GM12872 (cell line): ENCODE measurements at regions not wholly inside any gene's neighbourhood (a gene's known extent, or its start where the extent isn't known, plus 50 kb on each side); places are given as distances from the start of the nearest gene placed in this dataset.

Experiments
- TF ChIP-seq, protein P1 (sequence below): IDR thresholded peaks from 3 replicates; pipeline ENCODE4 v1.5.1; 2011; ENCODE audit warnings: low read depth, mild to moderate bottlenecking, low read length, moderate library complexity; ENCODE audit not compliant: insufficient read depth

GRCh38 chr11:127443297-127443696 lies 442.7 kb upstream of the KIRREL3 start:
- TF ChIP-seq, protein P1, sequence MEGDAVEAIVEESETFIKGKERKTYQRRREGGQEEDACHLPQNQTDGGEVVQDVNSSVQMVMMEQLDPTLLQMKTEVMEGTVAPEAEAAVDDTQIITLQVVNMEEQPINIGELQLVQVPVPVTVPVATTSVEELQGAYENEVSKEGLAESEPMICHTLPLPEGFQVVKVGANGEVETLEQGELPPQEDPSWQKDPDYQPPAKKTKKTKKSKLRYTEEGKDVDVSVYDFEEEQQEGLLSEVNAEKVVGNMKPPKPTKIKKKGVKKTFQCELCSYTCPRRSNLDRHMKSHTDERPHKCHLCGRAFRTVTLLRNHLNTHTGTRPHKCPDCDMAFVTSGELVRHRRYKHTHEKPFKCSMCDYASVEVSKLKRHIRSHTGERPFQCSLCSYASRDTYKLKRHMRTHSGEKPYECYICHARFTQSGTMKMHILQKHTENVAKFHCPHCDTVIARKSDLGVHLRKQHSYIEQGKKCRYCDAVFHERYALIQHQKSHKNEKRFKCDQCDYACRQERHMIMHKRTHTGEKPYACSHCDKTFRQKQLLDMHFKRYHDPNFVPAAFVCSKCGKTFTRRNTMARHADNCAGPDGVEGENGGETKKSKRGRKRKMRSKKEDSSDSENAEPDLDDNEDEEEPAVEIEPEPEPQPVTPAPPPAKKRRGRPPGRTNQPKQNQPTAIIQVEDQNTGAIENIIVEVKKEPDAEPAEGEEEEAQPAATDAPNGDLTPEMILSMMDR: no peak

DNA sequence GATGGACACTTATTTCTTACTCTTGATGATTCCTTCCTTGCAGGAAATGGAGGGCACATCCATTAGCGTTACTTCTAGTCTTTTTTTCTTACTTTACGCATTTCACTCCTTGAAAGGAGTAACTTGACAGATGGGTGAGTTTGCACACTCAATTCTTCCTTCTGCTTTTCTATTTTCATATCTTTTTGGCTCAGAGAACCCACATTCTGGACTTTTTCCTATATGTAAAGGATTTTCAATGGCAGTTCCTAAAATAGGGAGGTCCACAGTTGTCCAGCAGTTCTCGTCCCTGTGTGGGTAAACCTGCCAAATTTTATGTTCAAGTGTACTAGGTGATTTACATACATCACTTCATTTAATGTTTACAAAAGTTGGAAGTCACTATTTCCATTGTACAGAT lies 440.0 kb upstream of the KIRREL3 start:
- TF ChIP-seq, protein P1: no peak

GRCh38 chr11:127425281-127425680 lies 424.7 kb upstream of the KIRREL3 start:
- TF ChIP-seq, protein P1: no peak

DNA sequence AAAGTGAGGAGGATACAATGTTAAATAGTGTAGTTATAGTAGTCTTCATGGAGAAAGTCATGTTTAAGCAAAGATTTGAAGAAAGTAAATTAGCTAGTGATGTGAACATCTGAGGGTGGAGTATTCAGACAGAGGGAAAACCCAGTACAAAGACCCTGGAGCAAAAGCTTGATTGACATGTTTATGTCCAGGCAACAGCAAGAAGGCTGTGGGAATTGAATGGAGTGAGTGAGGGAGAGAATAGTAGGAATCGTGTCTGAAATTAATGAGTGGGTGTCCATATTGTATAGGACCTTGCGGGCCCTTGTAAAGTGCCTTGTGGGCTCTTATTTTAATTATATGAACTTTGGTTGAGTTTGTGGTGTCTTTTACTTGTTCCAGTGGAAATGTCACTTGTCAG lies 424.1 kb upstream of the KIRREL3 start:
- TF ChIP-seq, protein P1: no peak

DNA sequence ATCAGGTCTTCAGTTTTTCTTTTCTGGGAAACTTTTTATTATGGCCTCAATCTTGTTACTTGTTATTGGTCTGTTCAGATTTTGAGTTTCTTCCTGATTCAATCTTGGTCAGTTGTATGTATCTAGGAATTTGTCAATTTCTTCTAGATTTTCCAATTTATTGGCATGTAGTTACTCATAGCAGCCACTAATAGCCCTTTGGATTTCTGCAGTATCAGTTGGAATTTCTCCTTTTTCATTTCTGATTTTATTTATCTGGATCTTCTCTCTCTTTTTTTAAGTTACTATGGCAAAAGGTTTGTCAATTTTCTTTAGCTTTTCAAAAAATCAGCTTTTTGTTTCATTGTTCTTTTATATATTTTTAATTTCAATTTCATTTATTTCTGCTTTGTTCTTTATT lies 419.6 kb upstream of the KIRREL3 start:
- TF ChIP-seq, protein P1: no peak

- TF ChIP-seq, protein P1: no peak
Observed at GRCh38 chr11:127412722-127413380, 412.3 kb upstream of the KIRREL3 start.

- TF ChIP-seq, protein P1: no peak
Observed at GRCh38 chr11:127412234-127412633, 411.7 kb upstream of the KIRREL3 start.
